ENCODE measurements at regions not wholly inside any gene's neighbourhood (a gene's known extent, or its start where the extent isn't known, plus 50 kb on each side); places are given as distances from the start of the nearest gene placed in this dataset.

- no peak for TF ChIP-seq POLR2AphosphoS5 (IDR thresholded peaks at IDR 0.05)
- TF ChIP-seq CTCF (IDR thresholded peaks at IDR 0.05 in 8 of 11, conservative IDR thresholded peaks at IDR 0.05 in 3 of 11) = no peak
- TF ChIP-seq POLR2A (IDR thresholded peaks at IDR 0.05) = no peak
- no peak for DNase-seq
- WGBS, 5 donors = 44 to 67% (median 54%) methylated on average over 6 to 7 of the region's 7 CpGs
Measured at GRCh38 chr3:102018551-102018950, 169.2 kb downstream of the NFKBIZ start.

GRCh38 chr3:102020735-102021134 lies 171.4 kb downstream of the NFKBIZ start:
- Histone ChIP-seq H3K9me3 (peaks cover 0 to 7% (median 0%) of the 10 kb centered on the region in 8 donors), H3K27me3 (replicated peaks in 1 of 7) (no peaks in the 10 kb centered on the region), H3K27ac (peak overlapping the region in 4 of 8 donors; percentile 30 to 59 (median 47)), H3K4me3 (no peak overlapping the region), H3K36me3 (no peaks in the 10 kb centered on the region), H3K4me1 (peaks cover 0 to 45% (median 15%) of the 10 kb centered on the region in 6 donors)
- intact Hi-C loops (cut with DNase I; ENCODE audit: low total_unique reads) = no loop called here
- WGBS, 5 donors = 32 to 70% (median 48%) methylated on average over 1 of the region's 1 CpG
- no peak for TF ChIP-seq CTCF (IDR thresholded peaks at IDR 0.05 in 8 of 11, conservative IDR thresholded peaks at IDR 0.05 in 3 of 11)
- no peak for TF ChIP-seq POLR2A (IDR thresholded peaks at IDR 0.05)
- TF ChIP-seq POLR2AphosphoS5 (IDR thresholded peaks at IDR 0.05) = no peak
- no peak for DNase-seq

More at GRCh38 chr3:102018551-102018950, 169.2 kb downstream of the NFKBIZ start:
- H3K36me3 ChIP-seq = no peaks in the 10 kb centered on the region
- H3K27ac ChIP-seq = no peak overlapping the region
- H3K27me3 ChIP-seq (replicated peaks in 1 of 7) = no peaks in the 10 kb centered on the region
- intact Hi-C loops (cut with DNase I; ENCODE audit: low total_unique reads) = no loop called here
- no peak overlapping the region for H3K4me3 ChIP-seq
- H3K4me1 ChIP-seq = peaks cover 0 to 29% (median 12%) of the 10 kb centered on the region in 6 donors
- H3K9me3 ChIP-seq = peaks cover 0 to 7% (median 0%) of the 10 kb centered on the region in 8 donors

GRCh38 chr3:102024270-102024904 lies 175.1 kb downstream of the NFKBIZ start:
- no peak overlapping the region for H3K27ac ChIP-seq
- H3K36me3 ChIP-seq = no peaks in the 10 kb centered on the region
- H3K9me3 ChIP-seq = no peaks in the 10 kb centered on the region
- peaks cover 2 to 46% (median 17%) of the 10 kb centered on the region in 6 donors for H3K4me1 ChIP-seq
- TF ChIP-seq CTCF (IDR thresholded peaks at IDR 0.05 in 8 of 11, conservative IDR thresholded peaks at IDR 0.05 in 3 of 11) (no peak), POLR2A (IDR thresholded peaks at IDR 0.05) (no peak), POLR2AphosphoS5 (IDR thresholded peaks at IDR 0.05) (no peak)
- no peaks in the 10 kb centered on the region for H3K27me3 ChIP-seq (replicated peaks in 1 of 7)
- intact Hi-C loops (cut with DNase I; ENCODE audit: low total_unique reads) = no loop called here
- no peak for DNase-seq
- no peak overlapping the region for H3K4me3 ChIP-seq

GRCh38 chr3:102025606-102026270 lies 176.4 kb downstream of the NFKBIZ start:
- no peaks in the 10 kb centered on the region for H3K9me3 ChIP-seq
- WGBS, 5 donors = 54 to 79% (median 61%) methylated on average over 2 of the region's 2 CpGs
- intact Hi-C loops (cut with DNase I; ENCODE audit: low total_unique reads) = no loop called here
- no peak overlapping the region for H3K4me3 ChIP-seq
- H3K36me3 ChIP-seq = no peaks in the 10 kb centered on the region
- peak overlapping the region in 4 of 8 donors; percentile 13 to 43 (median 42) for H3K27ac ChIP-seq
- H3K27me3 ChIP-seq (replicated peaks in 1 of 7) = no peaks in the 10 kb centered on the region
- DNase-seq = no peak
- no peak for TF ChIP-seq POLR2AphosphoS5 (IDR thresholded peaks at IDR 0.05)
- no peak for TF ChIP-seq CTCF (IDR thresholded peaks at IDR 0.05 in 8 of 11, conservative IDR thresholded peaks at IDR 0.05 in 3 of 11)
- no peak for TF ChIP-seq POLR2A (IDR thresholded peaks at IDR 0.05)
- H3K4me1 ChIP-seq = peaks cover 2 to 48% (median 13%) of the 10 kb centered on the region in 6 donors

Measured in spleen (tissue), 11 donors.